ENCODE measurements at regions not wholly inside any gene's neighbourhood (a gene's known extent, or its start where the extent isn't known, plus 50 kb on each side); places are given as distances from the start of the nearest gene placed in this dataset.
A peak's percentile ranks its signal among the peaks of the same experiment; 100 is the strongest.

GRCh38 chr6:126657561-126658175, 317.8 kb downstream of the CENPW start:
- TF ChIP-seq POLR2AphosphoS5 (IDR thresholded peaks at IDR 0.05) (no peak), CTCF (IDR thresholded peaks at IDR 0.05) (peak in 2 of 3 donors; percentile 16 to 26), POLR2A (IDR thresholded peaks at IDR 0.05) (no peak)
- no peaks in the 10 kb centered on the region for H3K36me3 ChIP-seq
- intact Hi-C loops (cut with DNase I; ENCODE audit: low total_unique reads), result no loop called here

GRCh38 chr6:126660376-126660775, 320.5 kb downstream of the CENPW start:
- intact Hi-C loops (cut with DNase I; ENCODE audit: low total_unique reads), result no loop called here
- no peak for DNase-seq (ENCODE audit: low spot score in 2 of 2)
- Histone ChIP-seq H3K4me3 (no peak overlapping the region), H3K36me3 (no peaks in the 10 kb centered on the region), H3K27me3 (no peaks in the 10 kb centered on the region), H3K4me1 (no peaks in the 10 kb centered on the region), H3K27ac (no peak overlapping the region), H3K9me3 (no peaks in the 10 kb centered on the region)
- TF ChIP-seq POLR2AphosphoS5 (IDR thresholded peaks at IDR 0.05) (no peak), POLR2A (IDR thresholded peaks at IDR 0.05) (no peak), CTCF (IDR thresholded peaks at IDR 0.05) (no peak)

More at GRCh38 chr6:126657561-126658175, 317.8 kb downstream of the CENPW start:
- H3K4me3 ChIP-seq, result no peak overlapping the region
- no peak for DNase-seq (ENCODE audit: low spot score in 2 of 2)
- no peaks in the 10 kb centered on the region for H3K27me3 ChIP-seq
- no peaks in the 10 kb centered on the region for H3K4me1 ChIP-seq
- peaks cover 7 to 12% of the 10 kb centered on the region in 2 donors for H3K9me3 ChIP-seq
- H3K27ac ChIP-seq, result no peak overlapping the region

GRCh38 chr6:126661646-126662045, 321.7 kb downstream of the CENPW start:
- intact Hi-C loops (cut with DNase I; ENCODE audit: low total_unique reads), result no loop called here
- Histone ChIP-seq H3K4me3 (no peak overlapping the region), H3K27ac (no peak overlapping the region), H3K36me3 (no peaks in the 10 kb centered on the region), H3K9me3 (no peaks in the 10 kb centered on the region), H3K27me3 (no peaks in the 10 kb centered on the region), H3K4me1 (no peaks in the 10 kb centered on the region)
- no peak for DNase-seq (ENCODE audit: low spot score in 2 of 2)
- TF ChIP-seq POLR2A (IDR thresholded peaks at IDR 0.05) (no peak), POLR2AphosphoS5 (IDR thresholded peaks at IDR 0.05) (no peak), CTCF (IDR thresholded peaks at IDR 0.05) (no peak)

- TF ChIP-seq POLR2AphosphoS5 (IDR thresholded peaks at IDR 0.05), result no peak
- TF ChIP-seq CTCF (IDR thresholded peaks at IDR 0.05), result no peak
- no peak for TF ChIP-seq POLR2A (IDR thresholded peaks at IDR 0.05)
- no peaks in the 10 kb centered on the region for H3K4me1 ChIP-seq
- H3K9me3 ChIP-seq, result no peaks in the 10 kb centered on the region
- H3K27ac ChIP-seq, result no peak overlapping the region
- no peaks in the 10 kb centered on the region for H3K36me3 ChIP-seq
- no peaks in the 10 kb centered on the region for H3K27me3 ChIP-seq
- no peak for DNase-seq (ENCODE audit: low spot score in 2 of 2)
- intact Hi-C loops (cut with DNase I; ENCODE audit: low total_unique reads), result no loop called here
- H3K4me3 ChIP-seq, result no peak overlapping the region
Measured at GRCh38 chr6:126662966-126663365, 323.1 kb downstream of the CENPW start.

GRCh38 chr6:126664271-126664670, 324.4 kb downstream of the CENPW start:
- Histone ChIP-seq H3K27me3 (no peaks in the 10 kb centered on the region), H3K4me3 (no peak overlapping the region), H3K4me1 (no peaks in the 10 kb centered on the region), H3K9me3 (no peaks in the 10 kb centered on the region), H3K36me3 (no peaks in the 10 kb centered on the region), H3K27ac (no peak overlapping the region)
- no peak for DNase-seq (ENCODE audit: low spot score in 2 of 2)
- TF ChIP-seq POLR2AphosphoS5 (IDR thresholded peaks at IDR 0.05), result no peak
- TF ChIP-seq CTCF (IDR thresholded peaks at IDR 0.05), result no peak
- TF ChIP-seq POLR2A (IDR thresholded peaks at IDR 0.05), result no peak
- intact Hi-C loops (cut with DNase I; ENCODE audit: low total_unique reads), result no loop called here
